WI38 (cell line): ENCODE measurements at regions not wholly inside any gene's neighbourhood (a gene's known extent, or its start where the extent isn't known, plus 50 kb on each side); places are given as distances from the start of the nearest gene placed in this dataset.

Experiments
- H3K4me3 ChIP-seq: 2 replicates; pipeline ENCODE4 v1.5.1; 2011; ENCODE audit warnings: low read depth, mild to moderate bottlenecking, control low read depth, low read length
- CTCF ChIP-seq: IDR thresholded peaks from 2 replicates; pipeline ENCODE4 v1.5.1; 2012; ENCODE audit warnings: low read depth, mild to moderate bottlenecking, control low read depth, low read length

- H3K4me3 ChIP-seq: no peak overlapping the region
- TF ChIP-seq CTCF: no peak
These were observed 124.5 kb upstream of the USP24 start for GRCh38 chr1:55339681-55340080.

- no peak for TF ChIP-seq CTCF
- no peak overlapping the region for H3K4me3 ChIP-seq
These were observed 123.3 kb upstream of the USP24 start for GRCh38 chr1:55338448-55338820.

- TF ChIP-seq CTCF: peak; percentile 50; the same call in 1 of the 2 replicates
- H3K4me3 ChIP-seq: no peak overlapping the region
These were observed 122.8 kb upstream of the USP24 start for GRCh38 chr1:55337801-55338447.

- no peak for TF ChIP-seq CTCF
These were observed 119.6 kb upstream of the USP24 start for GRCh38 chr1:55334797-55335196.

GRCh38 chr1:55334160-55334559 is 119.0 kb upstream of the USP24 start:
- no peak for TF ChIP-seq CTCF
- H3K4me3 ChIP-seq: no peak overlapping the region

More at GRCh38 chr1:55334797-55335196, 119.6 kb upstream of the USP24 start:
- no peak overlapping the region for H3K4me3 ChIP-seq

GRCh38 chr1:55333461-55333860 is 118.3 kb upstream of the USP24 start:
- no peak for TF ChIP-seq CTCF
- H3K4me3 ChIP-seq: no peak overlapping the region

GRCh38 chr1:55331351-55331750 is 116.2 kb upstream of the USP24 start:
- H3K4me3 ChIP-seq: no peak overlapping the region
- TF ChIP-seq CTCF: no peak
